ENCODE measurements at regions not wholly inside any gene's neighbourhood (a gene's known extent, or its start where the extent isn't known, plus 50 kb on each side); places are given as distances from the start of the nearest gene placed in this dataset.

- Histone ChIP-seq H3K9ac (ENCODE audit: low read depth, low read length) (no peak overlapping the region), H3K14ac (replicated peaks; ENCODE audit: low read depth, low read length) (no peak overlapping the region), H2AK9ac (replicated peaks; ENCODE audit: low read depth, low read length, poor library complexity) (no peak overlapping the region), H4K20me1 (ENCODE audit: insufficient read depth, low read length) (no peaks in the 10 kb centered on the region), H3K4me1 (ENCODE audit: control insufficient read depth, insufficient read depth, low read length) (no peaks in the 10 kb centered on the region), H3K9me1 (ENCODE audit: insufficient read depth, low read length) (no peaks in the 10 kb centered on the region), H4K8ac (ENCODE audit: low read depth in 2 of 2, low read length in 2 of 2) (no peak overlapping the region), H2AFZ (replicated peaks; ENCODE audit: low read length, poor library complexity) (no peak overlapping the region), H2BK120ac (ENCODE audit: low read depth, low read length) (no peak overlapping the region), H4K91ac (ENCODE audit: insufficient read depth, low read depth, low read length) (no peak overlapping the region), H4K5ac (ENCODE audit: low read depth, low read length) (no peak overlapping the region), H3K23ac (ENCODE audit: low read depth, low read length) (no peak overlapping the region), H3K9me3 (ENCODE audit: control insufficient read depth, insufficient read depth, low read length) (no peaks in the 10 kb centered on the region), H3K27ac (ENCODE audit: insufficient read depth, low read length) (no peak overlapping the region), H3K36me3 (ENCODE audit: control insufficient read depth, insufficient read depth, low read length) (no peaks in the 10 kb centered on the region), H3K18ac (ENCODE audit: low read depth, low read length) (no peak overlapping the region), H3K4me2 (ENCODE audit: low read depth, low read length) (no peak overlapping the region), H3K79me1 (ENCODE audit: low read depth in 1 of 2, low read length in 2 of 2) (no peaks in the 10 kb centered on the region), H2BK15ac (ENCODE audit: low read depth, low read length) (no peak overlapping the region), H3K27me3 (ENCODE audit: control insufficient read depth, insufficient read depth, low read length) (no peaks in the 10 kb centered on the region), H3K4ac (ENCODE audit: low read depth, low read length) (no peak overlapping the region), H2BK20ac (ENCODE audit: low read depth, low read length) (no peak overlapping the region), H2BK5ac (ENCODE audit: low read depth, low read length, poor library complexity, severe bottlenecking) (no peak overlapping the region), H2AK5ac (ENCODE audit: low read depth, low read length) (no peak overlapping the region), H3K4me3 (ENCODE audit: insufficient read depth, low read depth, low read length) (no peak overlapping the region), H3K56ac (ENCODE audit: extremely low read depth, insufficient read depth, low read length) (no peak overlapping the region)
- no TSS peak for BruUV-seq (replicated peaks)
- dilution Hi-C loops (cut with HindIII; ENCODE audit: low sequenced_read_pairs, unreplicated experiment): no loop called here
- ATAC-seq (ENCODE audit: low read depth) (no peak), DNase-seq (no peak)
- in situ Hi-C loops (cut with MboI; ENCODE audit: low sequenced_read_pairs): no loop called here
- TF ChIP-seq MXI1 (IDR thresholded peaks at IDR 0.05; ENCODE audit: borderline replicate concordance, low read depth, low read length) (no peak), RCOR1 (IDR thresholded peaks at IDR 0.05; ENCODE audit: insufficient replicate concordance, low read length) (no peak)
- CTCF ChIA-PET: no interaction called here
- POLR2A ChIA-PET (ENCODE audit: unreplicated experiment): no interaction called here
- intact Hi-C loops (cut with micrococcal nuclease): no loop called here
- WGBS, 2 experiments (ENCODE audit: extremely low coverage in 2 of 2, insufficient read length in 1 of 2): no CpG with 5 or more reads among the region's 4 CpGs
These were observed 370.5 kb upstream of the RSPO3 start for GRCh38 chr6:126747728-126748540.
